ENCODE measurements at regions not wholly inside any gene's neighbourhood (a gene's known extent, or its start where the extent isn't known, plus 50 kb on each side); places are given as distances from the start of the nearest gene placed in this dataset.

GRCh38 chr18:10249801-10250200 is 204.6 kb upstream of the APCDD1 start:
- TF ChIP-seq CTCF (IDR thresholded peaks at IDR 0.05; ENCODE audit: poor library complexity) (no peak), EZH2phosphoT487 (IDR thresholded peaks at IDR 0.05; ENCODE audit: low read depth, severe bottlenecking, unreplicated experiment) (no peak)

Measured in hepatocyte (in vitro differentiated cells).